ENCODE measurements at regions not wholly inside any gene's neighbourhood (a gene's known extent, or its start where the extent isn't known, plus 50 kb on each side); places are given as distances from the start of the nearest gene placed in this dataset.

DNA sequence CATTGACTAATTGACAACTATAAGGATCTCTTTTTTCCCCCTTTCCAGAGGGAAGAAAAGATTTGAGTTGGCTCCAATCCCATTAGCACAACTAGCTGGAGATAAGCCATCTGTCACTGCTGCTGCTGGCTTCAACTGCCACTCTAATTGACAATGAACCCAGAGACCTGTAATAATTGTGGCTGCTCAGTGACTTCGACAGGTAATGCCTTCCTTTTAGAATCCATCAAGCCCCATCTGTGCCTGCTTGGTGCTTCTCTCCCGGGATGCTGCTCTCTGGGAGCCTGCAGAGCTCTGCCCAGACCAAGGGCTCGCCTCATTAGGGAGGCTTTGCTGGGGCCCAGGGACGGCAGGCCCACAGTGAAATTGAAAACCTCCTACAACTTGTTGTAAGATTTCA lies 376.7 kb upstream of the SOX11 start:
- TF ChIP-seq EZH2 (IDR thresholded peaks at IDR 0.05; ENCODE audit: insufficient read depth, poor library complexity, severe bottlenecking) (no peak), EZH2phosphoT487 (IDR thresholded peaks at IDR 0.05; ENCODE audit: insufficient read depth, low read depth) (no peak)

Data from GM23248 (cell line).